Nephron progenitor cell (in vitro differentiated cells): ENCODE measurements at regions not wholly inside any gene's neighbourhood (a gene's known extent, or its start where the extent isn't known, plus 50 kb on each side); places are given as distances from the start of the nearest gene placed in this dataset.

Experiments used
- DNase-seq: peaks from one replicate; pipeline ENCODE4 v3.0.0; 2021
- H3K27ac Mint-ChIP-seq: 2 replicates; pipeline ENCODE4 v1.8.0; 2021; ENCODE audit warnings: mild to moderate bottlenecking, moderate library complexity, mixed read lengths
- H3K27me3 Mint-ChIP-seq: 2 replicates; pipeline ENCODE4 v1.8.0; 2021; ENCODE audit warnings: mild to moderate bottlenecking, low read depth, mixed read lengths; ENCODE audit not compliant: poor library complexity
- H3K36me3 Mint-ChIP-seq: 2 replicates; pipeline ENCODE4 v1.8.0; 2021; ENCODE audit warnings: low read depth, mixed read lengths
- H3K4me1 Mint-ChIP-seq: 2 replicates; pipeline ENCODE4 v1.8.0; 2021; ENCODE audit warnings: mixed read lengths
- H3K4me3 Mint-ChIP-seq: 2 replicates; pipeline ENCODE4 v1.8.0; 2021; ENCODE audit warnings: mild to moderate bottlenecking, moderate library complexity, mixed read lengths
- H3K9me3 Mint-ChIP-seq: 2 replicates; pipeline ENCODE4 v1.8.0; 2021; ENCODE audit warnings: mild to moderate bottlenecking, moderate library complexity, mixed read lengths
- CTCF ChIP-seq: fragments of 200-600 bp; sonication (generic); IDR thresholded peaks from 2 replicates; pipeline ENCODE4 v1.5.0; 2021; ENCODE audit warnings: antibody characterized with exemption

GRCh38 chr16:7209598-7209997, 123.0 kb upstream of the RBFOX1 start:
- peaks cover 8% of the 10 kb centered on the region for H3K27me3 Mint-ChIP-seq
- peaks cover 4% of the 10 kb centered on the region for H3K9me3 Mint-ChIP-seq
- TF ChIP-seq CTCF: no peak
- no peaks in the 10 kb centered on the region for H3K4me1 Mint-ChIP-seq
- no peak for DNase-seq
- no peaks in the 10 kb centered on the region for H3K36me3 Mint-ChIP-seq
- H3K4me3 Mint-ChIP-seq: no peak overlapping the region
- no peak overlapping the region for H3K27ac Mint-ChIP-seq

GRCh38 chr16:7206469-7206868, 126.2 kb upstream of the RBFOX1 start:
- H3K4me3 Mint-ChIP-seq: no peak overlapping the region

GRCh38 chr16:7200320-7200719, 132.3 kb upstream of the RBFOX1 start:
- Mint-ChIP-seq H3K27ac (no peak overlapping the region), H3K4me1 (no peaks in the 10 kb centered on the region), H3K27me3 (peaks cover 14% of the 10 kb centered on the region), H3K36me3 (no peaks in the 10 kb centered on the region), H3K4me3 (no peak overlapping the region), H3K9me3 (peaks cover 16% of the 10 kb centered on the region)
- TF ChIP-seq CTCF: no peak
- no peak for DNase-seq

More at GRCh38 chr16:7206469-7206868, 126.2 kb upstream of the RBFOX1 start:
- no peaks in the 10 kb centered on the region for H3K4me1 Mint-ChIP-seq
- no peak overlapping the region for H3K27ac Mint-ChIP-seq
- DNase-seq: no peak
- peaks cover 13% of the 10 kb centered on the region for H3K27me3 Mint-ChIP-seq
- H3K9me3 Mint-ChIP-seq: peaks cover 4% of the 10 kb centered on the region
- H3K36me3 Mint-ChIP-seq: no peaks in the 10 kb centered on the region
- TF ChIP-seq CTCF: no peak

- Mint-ChIP-seq H3K4me3 (no peak overlapping the region), H3K27me3 (peaks cover 3% of the 10 kb centered on the region), H3K27ac (no peak overlapping the region), H3K36me3 (no peaks in the 10 kb centered on the region), H3K9me3 (no peaks in the 10 kb centered on the region), H3K4me1 (no peaks in the 10 kb centered on the region)
- DNase-seq: no peak
- no peak for TF ChIP-seq CTCF
Observed at GRCh38 chr16:7185689-7186088, 147.0 kb upstream of the RBFOX1 start.

GRCh38 chr16:7185165-7185564, 147.5 kb upstream of the RBFOX1 start:
- H3K36me3 Mint-ChIP-seq: no peaks in the 10 kb centered on the region
- no peak for DNase-seq
- no peak for TF ChIP-seq CTCF
- no peak overlapping the region for H3K27ac Mint-ChIP-seq
- H3K9me3 Mint-ChIP-seq: no peaks in the 10 kb centered on the region
- H3K4me1 Mint-ChIP-seq: no peaks in the 10 kb centered on the region
- H3K4me3 Mint-ChIP-seq: no peak overlapping the region
- peaks cover 3% of the 10 kb centered on the region for H3K27me3 Mint-ChIP-seq

GRCh38 chr16:7183768-7184167, 148.9 kb upstream of the RBFOX1 start:
- DNase-seq: no peak

More at GRCh38 chr16:7183768-7184167, 148.9 kb upstream of the RBFOX1 start:
- Mint-ChIP-seq H3K27ac (no peak overlapping the region), H3K27me3 (peaks cover 3% of the 10 kb centered on the region), H3K4me3 (no peak overlapping the region), H3K9me3 (no peaks in the 10 kb centered on the region), H3K4me1 (no peaks in the 10 kb centered on the region), H3K36me3 (no peaks in the 10 kb centered on the region)
- TF ChIP-seq CTCF: no peak
